ENCODE measurements at regions not wholly inside any gene's neighbourhood (a gene's known extent, or its start where the extent isn't known, plus 50 kb on each side); places are given as distances from the start of the nearest gene placed in this dataset.
A peak's percentile ranks its signal among the peaks of the same experiment; 100 is the strongest.
"Not testable (repeated sequence)": the region's sequence is repeated elsewhere in the genome, so short reads cannot be mapped to it uniquely, and the experiment has no call there.

- no peak for DNase-seq
Observed at GRCh38 chr11:23370580-23371275, 510.5 kb upstream of the CCDC179 start.

GRCh38 chr11:23377909-23378308, 517.6 kb upstream of the CCDC179 start:
- DNase-seq = no peak

DNA sequence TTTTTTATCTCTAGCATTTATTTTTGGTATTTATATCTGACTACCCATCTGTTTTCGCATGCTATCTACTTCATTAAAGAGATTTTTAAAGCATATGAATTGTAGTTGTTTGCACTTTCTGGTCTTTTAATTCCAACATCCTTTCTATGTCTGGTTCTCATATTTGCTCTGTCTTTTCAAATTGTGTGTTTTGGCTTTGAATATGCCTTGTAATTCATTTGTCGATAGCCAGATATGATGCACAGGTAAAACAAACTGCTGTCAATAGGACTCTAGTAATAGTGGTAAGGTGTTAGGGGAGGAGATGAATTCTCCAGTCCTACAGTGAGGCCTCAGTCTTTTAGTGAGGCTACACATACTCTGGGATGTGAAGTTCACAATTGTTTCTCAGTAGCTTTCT, 530.8 kb upstream of the CCDC179 start:
- no peak for DNase-seq

- no peak for DNase-seq
Observed at GRCh38 chr11:23398052-23398451, 537.8 kb upstream of the CCDC179 start.

- no peak for DNase-seq
Observed at GRCh38 chr11:23399995-23400394, 539.7 kb upstream of the CCDC179 start.

DNA sequence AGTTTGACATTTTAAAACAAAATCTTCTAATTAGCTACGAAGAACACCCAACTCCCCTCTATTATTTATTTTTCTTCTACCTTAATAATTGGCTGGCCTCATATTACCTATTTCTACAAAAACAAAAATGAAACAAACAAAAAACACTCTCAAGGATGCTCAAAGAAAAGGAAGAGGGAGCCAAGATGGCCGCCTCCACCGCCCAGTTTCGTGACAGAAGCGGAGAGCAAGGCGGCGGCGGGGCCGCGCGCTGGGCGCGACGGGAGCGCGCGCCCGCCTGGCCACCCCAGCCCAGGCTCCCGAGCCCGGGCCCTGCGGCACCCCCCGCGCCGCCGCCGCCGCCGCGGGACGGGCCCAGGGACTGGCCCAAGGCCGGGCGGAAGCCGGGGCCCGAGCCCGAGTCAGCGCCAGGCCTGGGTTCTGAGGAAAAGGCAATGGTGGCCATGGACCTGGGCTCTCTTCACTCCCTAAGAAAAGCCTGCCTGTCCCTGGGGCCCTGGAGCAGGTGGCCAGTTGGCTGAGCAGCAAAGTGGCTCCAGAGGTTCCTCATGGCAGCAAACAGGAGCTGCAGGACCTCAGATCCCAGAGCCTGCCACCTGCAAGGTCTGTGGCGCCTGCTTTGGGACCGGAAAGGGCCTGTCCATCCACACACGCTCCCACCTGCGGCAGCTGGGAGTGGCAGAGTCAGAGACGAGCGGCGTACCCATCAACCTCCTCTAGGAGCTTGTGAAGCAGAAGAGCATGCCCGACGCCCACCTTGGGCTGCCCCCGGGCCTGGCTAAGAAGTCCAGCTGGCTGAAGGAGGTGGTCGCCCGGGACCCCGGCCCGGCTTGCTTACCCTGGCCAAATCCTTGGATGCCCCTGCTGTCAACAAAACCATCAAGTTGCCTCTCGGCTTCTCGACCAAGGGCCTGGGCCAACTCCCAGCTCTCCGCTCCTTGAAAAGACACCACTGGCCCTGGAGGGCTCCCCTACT, 543.2 kb upstream of the CCDC179 start:
- no peak for DNase-seq

DNA sequence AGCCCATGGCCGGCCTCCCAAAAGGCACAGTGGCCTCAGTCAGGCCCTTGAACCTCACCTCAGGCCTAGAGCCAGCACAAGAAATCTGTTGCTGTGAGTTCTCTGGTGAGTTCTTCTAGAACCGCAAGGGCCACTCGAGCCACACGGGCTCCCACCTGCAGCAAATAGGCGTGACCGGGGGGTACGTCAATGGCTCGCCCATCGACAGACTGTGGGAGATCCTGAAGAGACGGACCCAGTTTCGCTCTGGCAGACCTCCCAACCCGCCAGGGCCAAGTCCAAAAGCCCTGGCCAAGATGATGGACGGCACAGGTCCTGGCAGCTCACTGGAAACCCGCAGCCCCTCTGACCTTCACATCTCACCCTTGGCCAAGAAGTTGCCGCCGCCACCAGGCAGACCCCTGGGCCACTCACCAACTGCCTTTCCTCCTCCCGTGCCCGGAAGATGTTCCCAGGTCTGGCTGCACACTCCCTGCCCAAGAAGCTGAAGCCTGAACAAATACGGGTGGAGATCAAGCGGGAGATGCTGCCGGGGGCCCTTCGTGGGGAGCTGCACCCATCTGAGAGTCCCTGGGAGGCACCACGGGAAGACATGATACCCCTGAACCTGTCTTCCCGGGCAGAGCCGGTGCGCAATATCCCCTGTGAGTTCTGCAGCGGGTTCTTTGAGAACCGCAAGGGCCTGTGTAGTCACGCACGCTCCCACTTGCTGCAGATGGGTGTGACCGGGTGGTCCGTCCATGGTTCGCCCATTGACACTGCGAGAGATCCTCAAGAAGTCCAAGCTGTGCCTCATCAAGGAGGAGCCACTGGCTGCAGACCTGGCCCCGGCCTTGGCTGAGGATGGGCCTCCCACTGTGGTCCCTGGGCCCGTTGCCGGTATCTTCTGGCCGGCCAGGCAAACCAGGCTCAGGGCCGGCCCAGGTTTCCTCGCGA, 544.2 kb upstream of the CCDC179 start:
- no peak for DNase-seq

DNA sequence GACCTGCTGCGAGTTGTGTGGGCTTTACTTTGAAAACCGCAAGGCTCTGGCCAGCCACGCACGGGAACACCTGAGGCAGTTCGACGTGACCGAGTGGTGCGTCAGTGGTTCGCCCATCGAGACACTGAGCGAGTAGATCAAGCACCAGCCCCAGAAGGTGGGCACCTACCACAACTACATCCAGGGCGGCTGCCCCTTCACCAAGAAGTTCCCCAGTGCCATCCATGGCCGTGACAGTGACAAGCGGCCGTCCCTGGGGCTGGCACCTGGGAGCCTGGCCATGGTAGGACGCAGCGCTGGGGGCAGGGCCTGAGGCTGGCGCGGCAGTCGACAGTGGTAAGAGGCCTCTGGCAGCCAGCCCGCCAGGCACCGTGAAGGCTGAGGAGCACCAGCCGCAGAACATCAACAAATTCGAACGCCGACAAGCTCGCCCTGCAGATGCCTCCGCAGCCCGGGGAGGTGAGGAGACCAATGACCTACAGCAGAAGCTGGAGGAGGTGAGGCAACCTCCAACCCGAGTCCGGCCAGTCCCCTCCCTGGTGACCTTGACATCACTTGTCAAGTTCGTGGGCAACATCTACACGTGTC, 545.2 kb upstream of the CCDC179 start:
- no peak for DNase-seq

DNA sequence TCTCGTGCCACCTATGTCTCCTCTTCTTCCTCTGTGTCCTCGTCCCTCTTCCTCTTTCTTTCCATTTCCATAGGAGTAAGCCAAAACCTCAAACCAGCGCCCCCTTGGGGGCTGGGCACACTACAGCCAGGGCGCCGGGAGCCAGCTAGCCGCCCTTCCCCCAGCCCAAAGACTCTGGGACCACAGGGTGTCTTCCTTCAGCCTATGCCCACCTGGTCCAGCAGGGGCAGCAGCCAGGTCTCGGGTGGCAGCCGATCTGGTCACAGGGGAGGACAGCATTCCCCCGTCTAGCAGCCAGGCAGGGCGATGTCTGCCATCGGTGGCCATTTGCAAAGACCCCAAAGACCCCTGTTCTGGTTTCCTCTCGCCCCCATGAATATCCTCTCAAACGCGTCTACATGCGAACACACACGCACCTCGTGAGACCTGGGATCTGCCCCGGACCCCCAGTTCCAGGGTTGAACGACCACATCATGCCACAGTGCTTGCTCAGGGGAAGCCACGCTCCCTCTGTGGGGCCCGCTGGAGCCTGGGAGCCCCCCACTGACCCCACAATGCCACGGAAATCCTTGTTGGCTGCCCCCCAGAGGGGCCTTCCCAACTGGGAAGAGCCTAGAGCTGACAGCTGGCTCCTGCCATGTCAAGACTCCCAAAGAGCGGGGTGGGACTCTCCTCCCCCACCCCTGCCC, 546.0 kb upstream of the CCDC179 start:
- no peak for DNase-seq

- no peak for DNase-seq
Observed at GRCh38 chr11:23413057-23413456, 552.8 kb upstream of the CCDC179 start.

DNA sequence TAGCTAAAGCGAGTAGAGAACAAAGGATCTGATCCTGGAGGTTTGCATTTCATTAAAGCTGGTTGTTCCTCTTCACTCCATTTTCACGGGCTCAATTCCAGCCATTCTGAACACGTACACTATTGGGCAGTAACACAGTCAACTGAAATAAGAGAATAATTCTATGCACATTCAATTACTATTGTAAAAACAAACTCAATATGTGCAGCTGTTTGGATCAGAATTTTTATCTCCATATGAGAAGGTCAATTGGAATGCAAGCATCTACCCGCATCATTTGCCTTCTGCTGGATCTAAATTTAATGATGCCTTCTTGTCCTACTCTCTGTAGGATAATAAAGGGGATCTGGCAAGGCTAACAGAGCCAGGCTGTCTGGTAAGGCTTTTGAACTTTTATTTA, 562.8 kb upstream of the CCDC179 start:
- DNase-seq = peak; percentile 18

DNA sequence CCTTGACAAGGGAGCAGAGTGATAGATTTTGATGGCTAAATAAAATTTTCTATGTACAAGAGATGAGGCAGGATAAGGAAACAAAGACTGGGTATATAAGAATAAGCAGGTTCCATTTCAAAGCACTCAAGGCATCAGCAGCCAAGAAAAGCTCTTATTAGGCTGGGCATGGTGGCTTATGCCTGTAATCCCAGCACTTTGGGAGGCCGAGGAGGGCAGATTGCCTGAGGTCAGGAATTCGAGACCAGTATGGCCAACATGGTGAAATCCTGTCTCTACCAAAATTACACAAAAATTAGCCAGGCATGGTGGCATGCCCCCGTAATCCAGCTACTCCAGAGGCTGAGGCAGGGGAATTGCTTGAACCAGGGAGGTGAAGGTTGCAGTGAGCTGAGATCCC, 563.4 kb upstream of the CCDC179 start:
- no peak for DNase-seq

- DNase-seq = peak; percentile 34
Observed at GRCh38 chr11:23425381-23425780, 565.1 kb upstream of the CCDC179 start.

- no peak for DNase-seq
Observed at GRCh38 chr11:23429569-23429968, 569.3 kb upstream of the CCDC179 start.

DNA sequence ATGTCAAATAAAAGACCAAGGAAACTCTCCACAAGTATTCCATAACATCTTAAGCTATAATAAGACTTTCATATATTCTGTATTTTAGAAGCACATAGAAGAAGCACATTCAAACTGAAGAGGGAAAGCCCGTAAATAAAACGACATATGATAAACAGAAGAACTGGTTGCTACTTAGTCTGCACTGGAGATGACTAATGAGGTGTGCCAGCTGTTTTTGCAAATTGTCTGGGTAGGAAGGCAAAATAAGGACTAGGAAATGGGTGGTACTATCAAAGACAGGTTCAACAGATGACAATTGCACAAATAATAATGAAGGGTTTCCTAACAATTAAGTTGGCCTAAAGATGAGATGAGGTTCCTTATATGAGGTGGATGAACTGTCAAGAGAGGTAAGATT, 593.2 kb upstream of the CCDC179 start:
- DNase-seq = no peak

DNA sequence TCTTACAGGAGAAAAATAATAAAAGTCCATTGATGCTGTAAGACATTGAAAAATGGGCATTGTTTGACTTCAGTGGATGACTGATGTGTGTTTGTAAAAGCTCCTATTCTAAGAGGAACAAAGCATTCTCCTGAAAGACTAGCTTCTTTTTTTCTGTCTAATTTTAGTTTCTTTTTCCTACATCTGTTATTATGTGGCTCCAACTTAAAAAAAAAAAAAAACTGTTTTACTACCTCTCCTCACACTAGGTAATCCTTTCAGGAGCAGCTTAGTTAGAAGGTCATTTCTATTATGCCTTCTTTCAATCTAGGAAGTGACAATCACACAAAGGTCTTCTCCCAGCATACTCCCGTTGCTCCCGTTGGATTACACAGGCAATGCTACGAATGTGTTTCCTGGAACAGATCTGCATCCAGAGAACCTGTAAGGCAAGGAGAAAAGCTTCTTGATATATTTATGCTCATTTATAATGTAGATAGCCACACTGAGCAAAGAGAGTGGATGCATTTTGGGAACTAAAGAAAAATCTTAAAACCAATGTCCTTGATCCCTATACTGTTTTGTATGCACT, 595.1 kb upstream of the CCDC179 start:
- no peak for DNase-seq

GRCh38 chr11:23457641-23458040, 597.4 kb upstream of the CCDC179 start:
- no peak for DNase-seq

GRCh38 chr11:23471878-23472277, 611.6 kb upstream of the CCDC179 start:
- no peak for DNase-seq

GRCh38 chr11:23473782-23474181, 613.5 kb upstream of the CCDC179 start:
- DNase-seq = peak; percentile 33

DNA sequence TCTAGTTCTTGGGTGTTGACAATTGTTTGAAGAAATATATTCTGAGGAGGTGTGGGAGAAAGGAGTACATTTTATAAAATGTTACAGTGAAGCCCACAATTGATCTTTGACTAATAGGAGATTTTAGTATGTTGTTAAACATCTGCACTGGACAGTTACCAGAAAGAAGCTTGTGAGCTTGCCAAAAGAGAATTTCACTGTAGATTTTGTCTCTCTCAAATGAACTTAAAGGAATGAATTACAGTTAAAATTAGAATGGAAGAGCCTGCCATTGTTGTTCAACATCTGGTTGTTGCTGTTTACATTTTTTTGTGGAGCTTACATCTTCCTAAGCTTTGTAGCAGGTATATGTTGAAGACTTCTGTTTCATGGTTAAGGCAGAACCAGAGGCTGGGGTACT, 620.5 kb upstream of the CCDC179 start:
- no peak for DNase-seq

DNA sequence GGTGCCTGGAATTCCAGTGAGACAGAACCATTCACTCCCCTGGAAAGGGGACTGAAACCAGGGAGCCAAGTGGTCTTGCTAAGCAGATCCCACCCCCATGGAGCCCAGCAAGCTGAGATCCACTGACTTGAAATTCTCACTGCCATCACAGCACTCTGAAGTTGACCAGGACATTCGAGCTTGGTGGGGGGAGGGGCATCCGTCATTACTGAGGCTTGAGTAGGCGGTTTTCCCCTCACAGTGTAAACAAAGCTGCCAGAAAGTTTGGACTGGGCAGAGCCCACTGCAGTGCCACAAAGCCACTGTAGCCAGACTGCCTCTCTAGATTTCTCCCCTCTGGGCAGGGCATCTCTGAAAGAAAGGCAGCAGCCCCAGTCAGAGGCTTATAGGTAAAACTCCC, 623.9 kb upstream of the CCDC179 start:
- DNase-seq = not testable (repeated sequence)
